Peyer's patch (tissue), 4 donors: ENCODE measurements at regions not wholly inside any gene's neighbourhood (a gene's known extent, or its start where the extent isn't known, plus 50 kb on each side); places are given as distances from the start of the nearest gene placed in this dataset.

Source experiments
- POLR2A ChIP-seq, 2 donors: fragments of 450-650 bp; IDR thresholded peaks; one replicate each; pipeline ENCODE4 v1.5.1; 2017; ENCODE audit warnings: antibody characterized with exemption in 2 of 2, mild to moderate bottlenecking in 2 of 2, moderate library complexity in 2 of 2
- TF ChIP-seq, protein P1 (sequence below), 6 experiments: fragments of 450-650 bp in 4 of 6; fragments of 200-600 bp in 2 of 6; sonication (generic) in 1 of 6; IDR thresholded peaks; one replicate each; pipeline ENCODE4 v1.5.1; 2017 to 2019; ENCODE audit warnings: antibody characterized with exemption in 6 of 6, mild to moderate bottlenecking in 3 of 6, moderate library complexity in 1 of 6

DNA sequence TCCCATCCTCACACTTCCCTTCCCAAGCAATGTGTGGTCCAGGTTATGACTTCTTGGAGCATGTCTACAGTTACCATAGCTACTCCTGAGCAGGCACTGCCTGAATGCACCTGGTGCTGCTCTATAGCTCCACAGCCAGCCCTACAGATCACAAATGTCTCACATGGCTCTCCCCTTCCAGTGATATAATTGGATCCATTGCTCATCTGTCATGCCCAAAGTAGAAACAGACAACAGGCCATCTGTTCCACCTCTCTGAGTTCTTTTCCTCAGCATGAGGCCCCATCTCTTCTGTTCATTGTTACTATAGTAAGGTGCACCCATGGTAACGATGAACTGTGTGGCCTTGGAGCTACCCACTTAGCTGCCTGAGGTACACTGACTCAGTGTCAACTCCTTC, 320.3 kb upstream of the ZC3H12C start:
- TF ChIP-seq, protein P1, sequence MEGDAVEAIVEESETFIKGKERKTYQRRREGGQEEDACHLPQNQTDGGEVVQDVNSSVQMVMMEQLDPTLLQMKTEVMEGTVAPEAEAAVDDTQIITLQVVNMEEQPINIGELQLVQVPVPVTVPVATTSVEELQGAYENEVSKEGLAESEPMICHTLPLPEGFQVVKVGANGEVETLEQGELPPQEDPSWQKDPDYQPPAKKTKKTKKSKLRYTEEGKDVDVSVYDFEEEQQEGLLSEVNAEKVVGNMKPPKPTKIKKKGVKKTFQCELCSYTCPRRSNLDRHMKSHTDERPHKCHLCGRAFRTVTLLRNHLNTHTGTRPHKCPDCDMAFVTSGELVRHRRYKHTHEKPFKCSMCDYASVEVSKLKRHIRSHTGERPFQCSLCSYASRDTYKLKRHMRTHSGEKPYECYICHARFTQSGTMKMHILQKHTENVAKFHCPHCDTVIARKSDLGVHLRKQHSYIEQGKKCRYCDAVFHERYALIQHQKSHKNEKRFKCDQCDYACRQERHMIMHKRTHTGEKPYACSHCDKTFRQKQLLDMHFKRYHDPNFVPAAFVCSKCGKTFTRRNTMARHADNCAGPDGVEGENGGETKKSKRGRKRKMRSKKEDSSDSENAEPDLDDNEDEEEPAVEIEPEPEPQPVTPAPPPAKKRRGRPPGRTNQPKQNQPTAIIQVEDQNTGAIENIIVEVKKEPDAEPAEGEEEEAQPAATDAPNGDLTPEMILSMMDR (IDR thresholded peaks at IDR 0.05), result no peak
- TF ChIP-seq POLR2A (IDR thresholded peaks at IDR 0.05), result no peak
